Naive thymus-derived CD4-positive, alpha-beta T cell (primary cell): ENCODE measurements at regions not wholly inside any gene's neighbourhood (a gene's known extent, or its start where the extent isn't known, plus 50 kb on each side); places are given as distances from the start of the nearest gene placed in this dataset.

ENCODE experiments used
- ATAC-seq: fragments of 150-1000 bp; cut with Tn5 transposase; 2 replicates; pipeline ENCODE4 v1.10.0; 2021; ENCODE audit warnings: mild to moderate bottlenecking, moderate library complexity
- CTCF ChIA-PET: fragments of 350-600 bp; sonication (Branson Sonifier 250); formaldehyde crosslinking; loops from one replicate; lab custom pipeline; 2021; ENCODE audit warnings: antibody characterized with exemption; lab: Charles Lee
- POLR2A ChIA-PET: fragments of 350-600 bp; sonication (Branson Sonifier 250); formaldehyde crosslinking; loops from one replicate; lab custom pipeline; 2021; ENCODE audit warnings: antibody characterized with exemption, inconsistent platforms; lab: Charles Lee
- DNase-seq, 9 donors: peaks; one replicate each; pipeline versions ENCODE4 v3.0.0 to v3.0.0-alpha.2; 2020 to 2022; ENCODE audit warnings: mixed read lengths in 1 of 9
- H3K27ac ChIP-seq: one replicate; pipeline ENCODE4 v1.7.0; 2013; ENCODE audit warnings: mild to moderate bottlenecking, low read depth, low read length, moderate library complexity
- H3K27me3 ChIP-seq, 2 donors: one replicate each; pipeline ENCODE4 v1.7.0; 2013; ENCODE audit warnings: low read length in 2 of 2, mild to moderate bottlenecking in 2 of 2, moderate library complexity in 2 of 2; ENCODE audit not compliant: control insufficient read depth in 2 of 2, insufficient read depth in 2 of 2
- H3K36me3 ChIP-seq, 3 experiments: 1 replicate in 2 of 3; 2 replicates in 1 of 3; pipeline ENCODE4 v1.7.0; 2013; ENCODE audit warnings: low read length in 3 of 3, mild to moderate bottlenecking in 3 of 3, moderate library complexity in 1 of 3; ENCODE audit not compliant: insufficient read depth in 3 of 3, control insufficient read depth in 2 of 3
- H3K4me1 ChIP-seq, 2 donors: one replicate each; pipeline ENCODE4 v1.7.0; 2013; ENCODE audit warnings: low read length in 2 of 2, mild to moderate bottlenecking in 2 of 2, moderate library complexity in 1 of 2; ENCODE audit not compliant: control insufficient read depth in 2 of 2, insufficient read depth in 2 of 2
- H3K4me3 ChIP-seq: 2 replicates; pipeline ENCODE4 v1.7.0; 2013; ENCODE audit warnings: mild to moderate bottlenecking, low read length
- H3K9me3 ChIP-seq, 3 experiments: 1 replicate in 2 of 3; 2 replicates in 1 of 3; pipeline ENCODE4 v1.7.0; 2013; ENCODE audit warnings: low read length in 3 of 3; ENCODE audit not compliant: control insufficient read depth in 2 of 3
- H3K27ac Mint-ChIP-seq, 9 donors: one replicate each; pipeline ENCODE4 v1.8.0; 2020 to 2022; ENCODE audit warnings: mixed read lengths in 9 of 9, mild to moderate bottlenecking in 8 of 9, moderate library complexity in 5 of 9, inconsistent platforms in 2 of 9
- H3K27me3 Mint-ChIP-seq, 5 donors: one replicate each; pipeline ENCODE4 v1.8.0; 2021 to 2022; ENCODE audit warnings: mixed read lengths in 5 of 5, mild to moderate bottlenecking in 1 of 5
- H3K36me3 Mint-ChIP-seq, 5 donors: one replicate each; pipeline ENCODE4 v1.8.0; 2020 to 2022; ENCODE audit warnings: mixed read lengths in 5 of 5, mild to moderate bottlenecking in 3 of 5, inconsistent platforms in 1 of 5
- H3K4me1 Mint-ChIP-seq, 7 donors: one replicate each; pipeline ENCODE4 v1.8.0; 2020 to 2022; ENCODE audit warnings: mixed read lengths in 7 of 7, mild to moderate bottlenecking in 3 of 7, inconsistent platforms in 1 of 7
- H3K4me3 Mint-ChIP-seq, 10 donors: one replicate each; pipeline ENCODE4 v1.8.0; 2020 to 2022; ENCODE audit warnings: mild to moderate bottlenecking in 10 of 10, mixed read lengths in 10 of 10, moderate library complexity in 6 of 10, inconsistent platforms in 2 of 10
- H3K9me3 Mint-ChIP-seq, 11 donors: one replicate each; pipeline ENCODE4 v1.8.0; 2020 to 2022; ENCODE audit warnings: mixed read lengths in 11 of 11, mild to moderate bottlenecking in 4 of 11, inconsistent platforms in 1 of 11, moderate library complexity in 1 of 11
- intact Hi-C, 2 donors: fragments of 100-400 bp; cut with micrococcal nuclease; formaldehyde crosslinking; loops; one replicate each; pipeline ENCODE4 v1.15.1; 2023

- DNase-seq: no peak
- Mint-ChIP-seq H3K27me3 (peaks cover 4 to 45% (median 25%) of the 10 kb centered on the region in 5 donors), H3K4me1 (no peaks in the 10 kb centered on the region), H3K36me3 (no peaks in the 10 kb centered on the region), H3K27ac (no peak overlapping the region), H3K4me3 (no peak overlapping the region), H3K9me3 (peaks cover 0 to 3% (median 0%) of the 10 kb centered on the region in 11 donors)
- Histone ChIP-seq H3K4me3 (no peak overlapping the region), H3K36me3 (no peaks in the 10 kb centered on the region), H3K4me1 (no peaks in the 10 kb centered on the region), H3K27me3 (no peaks in the 10 kb centered on the region), H3K9me3 (no peaks in the 10 kb centered on the region), H3K27ac (no peak overlapping the region)
- ATAC-seq: no peak
- CTCF ChIA-PET: no interaction called here
- intact Hi-C loops: no loop called here
- POLR2A ChIA-PET: no interaction called here
Measured at GRCh38 chr5:39772307-39772706, 347.5 kb upstream of the DAB2 start.

DNA sequence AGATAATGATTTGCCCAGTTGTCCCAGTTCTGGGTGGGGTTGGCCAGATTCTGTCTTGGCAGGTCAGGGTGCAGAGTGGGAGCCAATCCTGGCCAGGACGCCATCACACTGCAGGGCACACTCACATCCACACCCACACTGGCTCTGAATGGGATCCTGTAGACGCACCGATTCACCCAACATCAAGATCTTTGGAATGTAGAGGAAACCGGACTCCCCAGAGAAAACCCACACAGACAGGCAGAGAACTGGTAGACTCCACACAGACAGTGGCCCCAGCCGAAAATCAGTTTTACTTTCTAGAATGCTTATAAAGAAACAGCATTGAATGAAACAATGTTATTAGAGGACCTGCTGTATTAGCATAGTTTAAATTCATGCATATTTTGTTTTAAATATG is 343.1 kb upstream of the DAB2 start:
- no peaks in the 10 kb centered on the region for H3K36me3 ChIP-seq
- Mint-ChIP-seq H3K36me3 (no peaks in the 10 kb centered on the region), H3K27ac (no peak overlapping the region), H3K4me1 (no peaks in the 10 kb centered on the region), H3K4me3 (no peak overlapping the region), H3K27me3 (peaks cover 4 to 38% (median 28%) of the 10 kb centered on the region in 5 donors), H3K9me3 (peaks cover 0 to 3% (median 0%) of the 10 kb centered on the region in 11 donors)
- POLR2A ChIA-PET: no interaction called here
- no peak overlapping the region for H3K4me3 ChIP-seq
- intact Hi-C loops: no loop called here
- CTCF ChIA-PET: no interaction called here
- no peak overlapping the region for H3K27ac ChIP-seq
- no peaks in the 10 kb centered on the region for H3K9me3 ChIP-seq
- ATAC-seq (no peak), DNase-seq (no peak)
- H3K27me3 ChIP-seq: no peaks in the 10 kb centered on the region
- H3K4me1 ChIP-seq: no peaks in the 10 kb centered on the region

GRCh38 chr5:39765366-39765765 is 340.6 kb upstream of the DAB2 start:
- POLR2A ChIA-PET: no interaction called here
- ATAC-seq (no peak), DNase-seq (no peak)
- intact Hi-C loops: no loop called here
- H3K36me3 ChIP-seq: no peaks in the 10 kb centered on the region
- no peaks in the 10 kb centered on the region for H3K9me3 ChIP-seq
- Mint-ChIP-seq H3K9me3 (peaks cover 0 to 3% (median 0%) of the 10 kb centered on the region in 11 donors), H3K27ac (no peak overlapping the region), H3K4me1 (no peaks in the 10 kb centered on the region), H3K4me3 (no peak overlapping the region), H3K36me3 (no peaks in the 10 kb centered on the region), H3K27me3 (peaks cover 0 to 20% (median 17%) of the 10 kb centered on the region in 5 donors)
- H3K4me3 ChIP-seq: no peak overlapping the region
- no peak overlapping the region for H3K27ac ChIP-seq
- no peaks in the 10 kb centered on the region for H3K4me1 ChIP-seq
- H3K27me3 ChIP-seq: no peaks in the 10 kb centered on the region
- CTCF ChIA-PET: no interaction called here

DNA sequence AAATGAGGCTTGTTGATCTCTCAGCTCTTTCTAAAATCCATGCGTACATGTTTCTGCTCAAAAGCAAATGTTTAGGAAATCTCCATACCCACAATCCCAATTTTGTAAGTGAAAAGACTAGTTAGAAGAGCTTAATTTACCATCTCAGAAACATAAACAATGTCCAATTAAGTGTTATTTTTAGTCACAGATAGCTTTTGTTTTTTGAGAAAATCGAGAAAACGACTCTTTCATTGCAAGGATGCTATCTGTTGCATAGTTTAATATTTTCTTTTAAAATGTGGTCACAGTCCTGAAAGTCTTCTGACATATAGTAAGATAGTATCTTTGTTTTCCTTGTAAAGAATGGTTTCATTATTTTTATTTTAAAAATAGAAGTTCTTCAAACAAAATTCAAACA is 338.0 kb upstream of the DAB2 start:
- intact Hi-C loops: no loop called here
- ATAC-seq: no peak
- H3K36me3 ChIP-seq: no peaks in the 10 kb centered on the region

GRCh38 chr5:39761199-39761950 is 336.6 kb upstream of the DAB2 start:
- no peak for ATAC-seq
- intact Hi-C loops: no loop called here
- ChIA-PET POLR2A (no interaction called here), CTCF (no interaction called here)
- Mint-ChIP-seq H3K27me3 (peaks cover 0 to 6% (median 0%) of the 10 kb centered on the region in 5 donors), H3K4me1 (no peaks in the 10 kb centered on the region), H3K27ac (no peak overlapping the region), H3K9me3 (no peaks in the 10 kb centered on the region), H3K4me3 (no peak overlapping the region), H3K36me3 (no peaks in the 10 kb centered on the region)
- Histone ChIP-seq H3K27me3 (no peaks in the 10 kb centered on the region), H3K9me3 (no peaks in the 10 kb centered on the region), H3K36me3 (no peaks in the 10 kb centered on the region), H3K4me1 (no peaks in the 10 kb centered on the region), H3K27ac (no peak overlapping the region), H3K4me3 (no peak overlapping the region)
- no peak for DNase-seq

More for the DNA sequence above, 338.0 kb upstream of the DAB2 start:
- H3K36me3 Mint-ChIP-seq: no peaks in the 10 kb centered on the region
- peaks cover 0 to 2% (median 0%) of the 10 kb centered on the region in 11 donors for H3K9me3 Mint-ChIP-seq
- no peak for DNase-seq
- H3K27me3 Mint-ChIP-seq: peaks cover 0 to 18% (median 8%) of the 10 kb centered on the region in 5 donors
- POLR2A ChIA-PET: interaction anchor here (0.6 kb wide), 1 partner anchor 34 kb away, joined by 3 read pairs; no protein-coding TSS in a partner anchor
- H3K4me1 ChIP-seq: no peaks in the 10 kb centered on the region
- no peak overlapping the region for H3K4me3 ChIP-seq
- H3K27me3 ChIP-seq: no peaks in the 10 kb centered on the region
- no peaks in the 10 kb centered on the region for H3K9me3 ChIP-seq
- CTCF ChIA-PET: no interaction called here
- H3K27ac Mint-ChIP-seq: no peak overlapping the region
- H3K4me1 Mint-ChIP-seq: no peaks in the 10 kb centered on the region
- no peak overlapping the region for H3K27ac ChIP-seq
- H3K4me3 Mint-ChIP-seq: no peak overlapping the region

- Mint-ChIP-seq H3K36me3 (no peaks in the 10 kb centered on the region), H3K9me3 (no peaks in the 10 kb centered on the region), H3K27me3 (peaks cover 0 to 4% (median 0%) of the 10 kb centered on the region in 5 donors), H3K4me1 (no peaks in the 10 kb centered on the region), H3K4me3 (no peak overlapping the region), H3K27ac (no peak overlapping the region)
- intact Hi-C loops: no loop called here
- CTCF ChIA-PET: no interaction called here
- H3K4me1 ChIP-seq: no peaks in the 10 kb centered on the region
- ATAC-seq (no peak), DNase-seq (no peak)
- no peak overlapping the region for H3K4me3 ChIP-seq
- H3K36me3 ChIP-seq: no peaks in the 10 kb centered on the region
- no peak overlapping the region for H3K27ac ChIP-seq
- no peaks in the 10 kb centered on the region for H3K27me3 ChIP-seq
- no peaks in the 10 kb centered on the region for H3K9me3 ChIP-seq
- POLR2A ChIA-PET: no interaction called here
Measured at GRCh38 chr5:39760385-39761198, 335.8 kb upstream of the DAB2 start.
